NCI-H524 treated with DMSO at 0.1 percent for 48 hours (cell line): ENCODE measurements at regions not wholly inside any gene's neighbourhood (a gene's known extent, or its start where the extent isn't known, plus 50 kb on each side); places are given as distances from the start of the nearest gene placed in this dataset.

Experiments
- DNase-seq: peaks from one replicate; lab custom pipeline; 2025; lab: John Stamatoyannopoulos, UW

DNA sequence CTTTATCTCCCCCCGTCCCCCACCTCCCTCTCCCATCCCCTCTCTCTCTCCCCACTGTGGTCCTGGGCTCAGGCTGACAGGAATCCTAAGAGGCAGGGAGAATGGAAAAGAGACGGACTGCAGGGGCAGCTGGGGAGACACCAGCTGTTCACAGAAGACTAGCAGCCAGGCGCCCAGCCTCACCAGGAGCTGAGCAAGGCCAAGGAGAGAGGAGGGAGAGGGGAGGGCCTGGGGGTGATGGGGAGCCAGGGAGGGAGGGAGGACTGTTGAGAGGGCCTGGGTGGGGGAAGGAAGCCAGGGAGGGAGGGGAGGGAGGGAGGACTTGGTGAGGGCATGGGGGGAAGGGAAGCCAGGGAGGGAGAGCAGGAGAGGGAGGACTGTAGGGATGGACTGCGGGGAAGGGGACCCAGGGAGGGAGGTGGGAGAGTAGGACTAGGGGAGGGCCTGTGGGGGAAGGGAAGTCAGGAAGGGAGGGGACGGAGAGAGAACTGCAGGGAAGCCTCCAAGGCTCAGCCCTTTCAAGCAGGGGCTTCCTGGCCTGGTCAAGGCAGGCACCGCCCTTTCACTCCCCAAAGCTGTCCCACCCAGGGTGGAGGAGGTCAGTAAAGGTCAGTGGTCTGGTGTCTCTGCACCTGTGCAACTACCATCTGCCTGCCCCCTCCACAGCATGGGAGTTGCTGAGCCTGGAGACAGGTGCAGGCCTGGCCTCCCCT lies 517.7 kb upstream of the MYT1L start:
- DNase-seq, result peak; percentile 89

DNA sequence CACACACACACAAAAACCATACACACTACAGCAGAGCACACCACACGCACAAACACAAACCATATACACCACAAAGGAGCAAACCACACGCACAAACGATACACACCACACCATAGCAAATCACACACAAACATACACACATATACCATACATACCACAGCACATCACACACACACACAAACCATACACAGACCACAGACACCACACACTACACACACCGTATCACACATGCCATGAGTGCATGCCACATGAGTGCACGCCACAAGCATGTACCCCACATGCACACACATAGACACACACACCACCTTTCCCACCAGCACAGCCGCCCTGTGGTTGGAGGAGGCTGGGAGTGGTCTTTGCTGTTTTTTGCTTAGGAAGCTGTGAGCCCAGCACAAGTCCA lies 517.1 kb upstream of the MYT1L start:
- DNase-seq, result no peak

DNA sequence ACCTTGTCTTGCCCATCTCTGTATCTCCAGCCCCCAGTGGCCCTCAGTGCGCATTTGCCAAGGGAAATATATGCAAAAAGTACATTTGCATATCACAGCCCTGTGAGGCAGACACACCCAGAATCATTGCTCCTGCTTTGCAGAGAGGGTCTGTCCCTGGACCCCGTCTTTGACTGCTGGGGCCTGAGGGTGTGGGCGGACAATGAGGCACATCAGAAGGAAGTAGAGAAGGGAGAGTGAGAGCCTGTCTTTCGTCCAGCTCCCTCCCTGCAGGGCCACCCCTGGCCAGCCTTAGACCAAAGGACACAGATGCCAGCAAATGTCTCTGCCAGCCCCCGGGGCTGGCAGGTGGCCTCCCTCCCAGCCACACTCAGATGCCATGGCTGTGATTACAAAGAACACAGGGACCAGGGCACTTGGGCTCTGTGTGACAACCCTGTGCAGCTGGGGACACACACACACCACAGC lies 516.2 kb upstream of the MYT1L start:
- DNase-seq, result peak; percentile 31

DNA sequence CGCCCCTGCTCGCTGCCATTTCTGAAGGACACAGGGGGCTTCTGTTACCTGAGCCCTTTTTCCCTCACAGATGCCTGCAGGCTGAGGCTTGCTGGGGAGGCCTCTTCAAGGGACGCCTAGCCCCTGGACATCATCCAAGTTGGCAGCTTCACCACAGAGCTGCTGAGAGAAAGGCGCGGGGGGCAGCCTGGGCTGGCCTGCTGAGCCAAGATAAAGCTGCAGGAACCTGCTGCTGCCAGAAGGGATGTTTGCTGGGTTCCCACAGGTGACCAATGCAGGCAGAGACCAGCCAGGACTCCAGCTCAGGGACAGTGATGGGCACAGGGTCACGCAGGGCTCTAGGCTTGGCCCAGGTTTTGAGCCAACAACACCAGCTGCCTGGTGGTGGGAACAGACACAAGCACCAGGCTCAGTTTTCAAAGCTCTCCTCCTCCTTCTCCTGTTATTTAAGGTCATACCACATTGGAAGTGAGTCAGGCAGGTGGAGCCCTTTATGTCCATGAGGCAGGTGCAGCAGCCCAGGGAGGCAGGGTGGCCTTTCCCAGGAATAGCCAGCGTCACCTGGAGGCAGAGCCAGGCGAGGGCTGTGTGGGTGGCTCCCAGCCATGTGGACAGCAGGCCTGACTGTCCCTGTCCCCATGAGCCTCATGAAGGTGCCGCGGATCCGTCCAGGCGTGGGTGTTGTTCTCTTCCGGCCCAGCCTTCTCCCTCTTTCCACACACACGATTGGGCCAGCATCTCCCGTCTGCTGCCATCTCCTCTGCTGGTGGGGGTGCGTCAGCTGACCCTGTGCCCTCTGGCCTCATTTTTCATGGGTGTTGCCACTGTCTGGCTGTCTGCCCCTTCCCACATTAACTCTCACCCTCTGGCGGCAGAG lies 515.5 kb upstream of the MYT1L start:
- peak; percentile 96 for DNase-seq

DNA sequence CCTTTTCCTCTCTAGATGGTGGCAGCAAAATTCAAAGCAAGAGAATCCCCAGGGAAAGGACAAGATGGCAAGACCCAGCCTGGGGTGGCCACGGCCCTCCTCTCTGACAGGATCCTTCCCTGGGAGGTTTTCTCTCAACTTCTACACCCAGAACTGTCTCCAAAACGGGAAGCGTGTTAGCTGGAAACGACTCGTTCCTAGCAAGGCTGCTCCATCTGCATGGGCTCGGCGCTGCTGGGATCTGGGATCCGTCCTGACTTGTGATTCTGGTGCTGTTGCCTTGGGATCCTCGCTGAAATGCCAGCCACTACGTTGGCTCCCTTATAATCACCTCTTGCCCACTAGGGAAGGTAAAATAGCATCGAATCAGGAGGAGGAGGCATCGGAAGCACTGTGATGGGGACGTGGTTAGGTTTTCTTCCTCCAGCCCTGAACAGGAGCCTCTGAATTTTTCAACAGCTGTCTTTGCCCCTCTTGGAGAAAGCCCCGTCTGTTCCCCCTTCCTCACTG lies 514.8 kb upstream of the MYT1L start:
- no peak for DNase-seq

DNA sequence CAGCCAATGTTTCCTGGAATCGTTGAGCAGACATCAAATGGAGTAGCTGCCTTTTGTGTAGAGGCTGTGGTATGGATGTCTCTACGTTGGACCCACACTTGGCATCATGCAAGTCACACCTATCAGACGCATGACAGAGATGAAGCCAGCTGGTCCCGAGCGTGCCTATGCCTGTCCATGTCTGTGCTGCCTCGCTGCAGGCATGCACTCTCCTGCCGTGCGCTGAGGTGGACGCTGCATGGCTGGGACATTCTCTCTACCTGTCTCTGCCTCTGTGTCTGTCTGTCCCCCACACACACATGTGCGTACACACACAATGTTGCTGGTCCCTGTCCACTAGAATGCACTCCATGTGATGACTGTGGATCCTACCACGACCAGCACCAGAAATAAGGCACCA lies 514.2 kb upstream of the MYT1L start:
- DNase-seq, result no peak

DNA sequence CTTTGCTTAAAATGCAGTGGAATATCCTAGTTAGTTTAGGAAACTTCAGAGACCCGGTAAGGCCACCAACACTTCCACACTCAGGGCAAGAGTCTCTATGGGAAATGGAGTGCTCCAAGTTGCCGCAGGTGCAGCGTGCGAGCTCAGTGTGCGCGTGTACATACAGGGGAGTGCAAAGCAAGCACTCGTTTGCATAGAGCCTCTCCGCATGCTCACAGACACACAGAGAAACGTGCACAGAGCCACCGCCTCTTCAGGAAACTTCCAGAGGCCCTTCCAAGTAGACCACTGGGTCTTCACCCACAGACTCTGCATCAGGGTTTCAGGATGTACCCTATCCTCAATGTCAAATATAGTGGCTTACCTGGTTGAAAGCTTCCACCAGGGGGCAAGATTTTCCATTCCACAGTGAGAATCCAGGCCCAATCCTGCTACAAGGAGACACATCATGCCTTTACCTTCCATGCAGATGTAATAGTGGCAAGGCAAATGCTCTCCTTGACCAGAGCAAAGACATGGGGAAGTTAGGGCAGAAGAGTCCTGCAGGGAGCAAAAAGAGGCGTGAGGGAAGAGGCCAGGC lies 513.0 kb upstream of the MYT1L start:
- no peak for DNase-seq

DNA sequence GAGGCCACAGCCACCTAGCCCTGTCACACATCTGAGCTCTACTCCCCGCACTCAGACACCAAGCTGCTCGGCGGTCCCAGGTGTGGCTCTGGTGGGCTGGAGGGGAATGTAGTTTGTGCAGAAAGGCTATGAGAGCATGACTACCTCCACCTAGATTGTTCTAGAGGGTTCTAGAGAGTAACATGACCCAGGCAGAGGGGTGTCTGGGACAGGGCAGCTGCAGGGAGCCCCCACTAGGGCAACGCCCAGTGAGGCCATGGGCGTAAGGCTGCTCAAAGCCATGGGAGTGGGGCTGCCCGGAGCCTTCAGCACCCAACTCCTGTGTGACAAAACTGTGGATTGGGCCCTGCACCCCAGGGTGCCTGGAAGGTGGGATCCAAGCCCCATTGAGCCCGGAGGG lies 511.4 kb upstream of the MYT1L start:
- no peak for DNase-seq

DNA sequence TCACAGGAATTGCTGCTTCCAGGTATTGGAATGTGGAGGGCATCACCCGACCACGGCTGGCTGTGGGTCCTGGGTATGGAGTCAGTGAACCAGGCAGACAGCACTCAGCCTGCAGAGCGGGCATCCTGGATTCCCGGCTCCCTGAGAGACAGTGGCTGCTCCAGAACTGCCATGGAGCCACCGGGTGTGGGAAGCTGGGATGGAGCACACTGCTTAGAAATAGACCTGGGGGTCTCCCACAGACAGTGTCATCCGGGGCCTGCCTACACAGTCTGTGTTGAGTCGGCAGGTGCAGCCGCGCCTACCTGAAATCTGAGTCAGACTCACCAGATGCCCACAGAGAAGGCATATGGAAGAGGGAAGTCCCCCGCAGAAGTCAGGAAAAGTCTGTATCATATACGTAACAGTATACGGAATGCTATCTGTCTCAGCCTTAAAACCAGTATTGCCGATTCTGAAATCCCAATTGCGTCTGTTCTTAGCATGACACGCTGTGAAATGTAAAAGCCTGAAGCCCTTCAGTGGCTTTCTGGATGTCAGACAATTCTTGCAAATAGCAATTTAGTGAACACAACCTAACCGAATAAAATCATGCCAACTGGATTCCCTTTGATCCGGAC lies 509.7 kb upstream of the MYT1L start:
- no peak for DNase-seq

DNA sequence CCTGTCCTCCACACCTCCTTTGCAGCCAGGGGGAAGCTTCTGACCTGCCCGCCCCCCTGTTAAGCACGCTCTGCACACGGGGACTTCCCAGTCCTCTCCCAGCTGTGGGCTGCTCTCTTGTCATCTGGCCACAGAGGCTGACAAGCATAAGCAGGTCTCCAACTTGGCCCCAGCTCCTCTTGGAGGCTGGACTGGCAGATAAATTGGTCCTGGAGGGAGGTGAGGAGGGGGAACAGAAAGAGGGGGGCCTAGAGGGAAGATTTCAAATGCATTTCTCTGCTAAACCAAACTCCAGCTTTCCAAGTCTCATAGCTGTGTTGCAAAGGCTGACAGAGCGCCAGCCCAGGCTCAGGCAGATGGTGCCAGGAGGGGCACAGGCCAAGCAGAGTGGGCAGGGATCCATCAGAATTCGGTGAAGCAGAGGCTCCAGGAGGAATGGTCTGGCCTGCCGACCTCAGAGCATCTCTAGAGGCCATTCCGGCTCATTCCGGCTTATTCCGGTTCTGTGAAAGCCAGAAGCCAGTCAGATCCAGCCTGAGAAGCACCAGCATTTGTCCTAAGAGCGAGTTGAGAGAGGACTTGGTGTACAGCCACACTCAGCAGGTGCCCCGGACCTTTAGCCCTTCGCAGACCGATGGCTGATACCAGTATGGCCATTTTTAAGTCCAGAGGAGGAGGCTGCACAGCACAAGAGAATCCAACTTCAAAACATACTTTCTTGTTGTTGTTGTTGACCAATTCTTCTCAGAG lies 508.9 kb upstream of the MYT1L start:
- DNase-seq, result no peak

DNA sequence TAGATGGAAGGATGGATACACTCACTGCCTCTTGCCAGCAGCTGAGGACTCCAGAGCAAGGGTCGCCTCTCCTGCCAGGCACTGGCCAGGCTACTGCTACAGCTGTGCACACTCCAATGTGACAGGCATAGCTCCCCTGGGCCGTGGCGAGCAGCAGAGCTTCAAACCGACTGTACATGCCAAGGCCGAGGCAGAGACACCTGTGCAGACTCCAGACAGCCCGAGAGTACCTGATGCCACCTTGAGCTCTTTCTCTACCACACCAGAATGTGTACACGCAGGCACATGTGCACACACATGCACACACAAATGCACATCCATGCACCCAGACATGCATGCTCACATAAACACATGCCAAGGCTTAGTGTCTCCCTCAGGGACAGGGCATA lies 508.3 kb upstream of the MYT1L start:
- DNase-seq, result no peak

DNA sequence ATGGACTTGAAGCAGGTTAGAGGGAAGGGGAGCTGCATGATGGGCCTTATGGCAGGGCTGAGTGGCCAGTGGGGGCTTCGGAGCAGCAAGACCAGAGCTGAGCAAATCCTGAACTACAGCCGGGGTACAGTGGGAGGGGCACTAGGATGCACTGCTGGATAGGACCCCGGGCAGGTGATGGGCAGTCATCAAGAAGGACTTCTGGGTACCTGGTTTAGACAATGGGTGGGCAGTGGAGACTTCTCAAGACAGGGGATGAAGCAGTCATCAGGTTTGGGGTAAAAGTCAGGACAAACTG lies 507.4 kb upstream of the MYT1L start:
- DNase-seq, result no peak

DNA sequence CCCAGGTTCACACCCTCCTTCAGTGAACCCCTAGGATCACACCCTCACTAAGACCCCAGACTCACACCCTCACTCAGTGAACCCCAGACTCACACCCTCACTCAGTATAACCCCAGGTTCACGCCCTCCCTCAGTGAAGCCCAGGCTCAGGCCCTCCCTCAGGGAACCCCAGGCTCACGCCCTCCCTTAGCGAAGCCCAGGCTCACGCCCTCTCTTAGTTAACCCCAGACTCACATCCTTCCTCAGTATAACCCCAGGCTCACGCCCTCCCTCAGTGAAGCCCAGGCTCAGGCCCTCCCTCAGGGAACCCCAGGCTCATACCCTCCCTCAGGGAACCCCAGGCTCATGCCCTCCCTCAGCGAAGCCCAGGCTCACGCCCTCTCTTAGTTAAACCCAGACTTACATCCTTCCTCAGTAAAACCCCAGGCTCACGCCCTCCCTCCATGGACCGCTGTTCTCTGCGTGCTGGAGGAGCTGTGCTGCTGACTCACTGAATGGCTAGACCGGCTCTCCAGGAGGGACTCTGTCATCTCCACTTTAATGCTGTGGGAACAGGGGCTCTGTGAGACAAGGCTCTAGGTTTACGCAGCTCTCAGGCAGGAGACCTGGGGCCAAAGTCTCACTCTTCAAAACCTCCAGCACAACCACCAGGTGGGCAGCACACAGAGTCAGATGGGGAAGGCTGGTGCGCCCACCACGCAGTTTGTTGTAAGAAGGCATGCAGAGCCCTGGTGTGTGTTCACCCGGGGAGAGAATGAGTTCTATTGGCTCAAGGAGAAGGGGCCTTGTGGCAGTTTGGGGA lies 506.9 kb upstream of the MYT1L start:
- no peak for DNase-seq

DNA sequence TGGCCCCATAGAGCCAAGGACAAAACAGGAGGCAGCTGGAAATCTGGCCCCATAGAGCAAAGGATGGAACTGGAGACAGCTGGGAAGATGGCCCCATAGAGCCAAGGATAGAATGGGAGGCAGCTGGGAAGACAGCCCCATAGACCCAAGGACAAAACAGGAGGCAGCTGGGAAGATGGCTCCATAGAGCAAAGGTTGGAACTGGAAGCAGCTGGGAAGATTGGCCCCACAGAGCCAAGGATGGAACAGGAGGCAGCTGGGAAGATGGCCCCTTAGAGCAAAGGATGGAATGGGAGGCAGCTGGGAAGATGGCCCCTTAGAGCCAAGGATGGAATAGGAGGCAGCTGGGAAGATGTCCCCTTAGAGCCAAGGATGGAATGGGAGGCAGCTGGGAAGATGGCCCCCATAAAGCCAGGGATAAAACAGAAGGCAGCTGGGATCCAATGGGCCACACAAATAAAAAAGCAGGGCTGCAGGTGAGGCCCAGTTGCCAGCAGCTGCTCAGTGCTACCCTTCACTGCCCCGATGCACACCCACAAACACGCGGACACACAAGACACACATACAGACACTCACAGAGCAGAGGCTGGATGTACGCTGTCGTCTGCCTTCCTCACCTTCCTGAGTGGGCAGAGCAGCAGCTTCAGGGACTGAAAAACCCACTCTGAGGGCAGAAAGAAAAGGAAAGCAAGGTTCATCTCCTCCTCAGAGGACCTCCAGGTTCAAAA lies 505.4 kb upstream of the MYT1L start:
- DNase-seq, result no peak

DNA sequence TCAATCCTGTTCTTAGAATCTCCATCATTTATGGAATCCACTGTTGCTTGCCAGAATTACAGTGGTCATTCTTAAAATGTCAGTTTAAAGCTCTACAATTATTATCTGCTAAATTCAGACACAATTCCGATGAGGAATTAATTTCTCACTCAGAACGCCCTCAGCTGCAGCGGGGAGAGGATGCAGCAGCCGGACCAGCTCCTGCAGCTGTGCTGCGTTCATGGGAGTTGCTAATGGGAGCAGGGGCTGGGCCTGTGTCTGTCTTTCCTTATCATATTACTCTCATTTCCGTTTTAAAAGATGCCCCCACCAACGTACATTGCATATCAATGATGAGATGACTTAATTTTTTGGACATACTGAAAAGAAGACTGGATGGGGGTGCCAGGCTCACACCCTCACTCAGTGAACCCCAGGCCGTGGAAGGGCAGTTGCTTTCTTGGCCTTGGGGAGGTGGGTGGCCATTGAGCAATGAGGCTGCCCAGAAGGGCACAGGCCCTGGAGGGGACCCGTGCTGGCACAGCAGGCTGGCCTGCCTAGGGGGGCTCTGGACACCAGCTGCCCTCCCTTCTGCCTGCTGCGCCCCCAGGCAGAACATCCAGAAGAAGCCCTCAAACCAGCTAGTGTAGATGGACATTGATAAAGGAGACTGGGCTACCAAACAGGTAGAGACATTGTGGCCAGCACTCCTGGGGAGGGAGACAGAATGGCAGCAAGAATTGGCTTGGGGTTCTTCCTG lies 503.6 kb upstream of the MYT1L start:
- DNase-seq, result no peak

DNA sequence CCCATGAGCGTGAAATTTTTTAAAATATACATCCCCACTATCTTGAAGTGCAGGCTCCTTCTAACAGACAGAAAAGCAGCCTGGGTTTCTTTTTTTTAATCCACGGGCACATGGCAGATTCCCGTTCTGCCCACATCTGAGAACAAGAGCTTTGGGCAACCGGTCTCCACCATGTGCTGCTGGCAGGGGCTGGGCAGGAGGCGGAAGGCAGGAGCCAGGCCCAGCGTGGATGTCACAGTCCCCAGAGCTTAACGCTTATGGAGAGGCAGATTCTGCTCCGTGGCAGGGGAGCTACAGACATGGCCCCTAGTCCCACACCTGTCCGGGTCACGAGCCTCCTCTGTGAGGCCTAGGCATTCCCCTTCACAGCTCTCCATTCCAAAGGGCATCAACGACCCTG lies 503.0 kb upstream of the MYT1L start:
- DNase-seq, result no peak

DNA sequence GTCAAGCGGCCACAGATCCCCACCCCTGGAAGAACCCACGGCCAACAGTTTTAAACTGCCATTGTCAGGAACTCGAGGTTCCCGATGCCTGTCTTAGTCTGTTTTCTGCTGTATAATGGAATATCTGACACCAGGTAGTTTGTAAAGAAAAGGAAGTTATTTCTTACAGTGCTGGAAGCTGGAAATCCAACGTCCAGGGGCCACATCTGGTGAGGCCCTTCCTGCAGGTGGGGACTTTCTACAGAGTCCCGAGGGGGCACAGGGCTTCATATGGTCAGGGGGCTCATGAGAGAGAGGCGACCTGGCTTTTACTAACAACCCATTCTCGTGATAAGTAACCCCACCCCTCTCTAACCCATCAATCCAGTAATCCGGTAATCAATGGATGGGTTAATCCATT lies 501.6 kb upstream of the MYT1L start:
- DNase-seq, result no peak

DNA sequence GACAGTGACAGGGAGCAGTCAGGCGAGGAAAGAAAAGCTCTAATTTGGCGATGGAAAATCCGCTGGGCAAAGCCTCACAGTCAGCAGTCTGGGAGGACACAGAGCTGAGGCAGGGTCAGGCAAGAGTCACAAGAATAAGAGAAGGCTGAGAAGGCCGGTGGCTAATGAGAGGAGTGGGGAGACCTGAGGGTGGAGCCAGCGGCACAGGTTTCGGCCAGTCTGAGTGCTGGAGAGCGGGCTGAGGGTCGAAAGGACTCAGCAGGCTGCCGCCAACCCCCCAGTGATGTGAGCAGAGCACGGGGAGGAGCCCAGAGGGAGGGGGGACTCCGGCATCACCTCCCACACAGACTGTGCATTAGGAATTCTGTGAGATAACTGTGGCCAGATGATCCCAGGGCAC lies 500.6 kb upstream of the MYT1L start:
- DNase-seq, result no peak

DNA sequence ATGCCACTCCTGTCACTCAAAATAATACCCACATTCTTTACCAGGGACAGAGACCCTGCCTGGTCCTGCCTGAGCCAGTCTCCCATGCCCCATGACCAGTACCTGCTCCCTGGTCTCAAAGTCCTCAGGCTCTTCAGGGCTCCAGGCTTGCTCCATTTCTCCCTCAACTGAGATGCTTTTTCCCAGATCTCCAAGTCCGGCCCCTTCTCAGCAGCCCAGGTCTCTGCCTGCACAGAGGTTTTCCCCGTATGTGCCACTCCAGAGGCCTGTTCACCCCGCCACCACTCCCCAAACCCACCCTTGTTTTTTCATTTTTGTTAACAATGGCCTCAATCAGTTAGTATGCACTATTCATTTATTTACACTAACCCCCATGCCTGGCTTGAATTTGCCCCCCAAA lies 499.5 kb upstream of the MYT1L start:
- no peak for DNase-seq
